ENCODE measurements at regions not wholly inside any gene's neighbourhood (a gene's known extent, or its start where the extent isn't known, plus 50 kb on each side); places are given as distances from the start of the nearest gene placed in this dataset.

DNA sequence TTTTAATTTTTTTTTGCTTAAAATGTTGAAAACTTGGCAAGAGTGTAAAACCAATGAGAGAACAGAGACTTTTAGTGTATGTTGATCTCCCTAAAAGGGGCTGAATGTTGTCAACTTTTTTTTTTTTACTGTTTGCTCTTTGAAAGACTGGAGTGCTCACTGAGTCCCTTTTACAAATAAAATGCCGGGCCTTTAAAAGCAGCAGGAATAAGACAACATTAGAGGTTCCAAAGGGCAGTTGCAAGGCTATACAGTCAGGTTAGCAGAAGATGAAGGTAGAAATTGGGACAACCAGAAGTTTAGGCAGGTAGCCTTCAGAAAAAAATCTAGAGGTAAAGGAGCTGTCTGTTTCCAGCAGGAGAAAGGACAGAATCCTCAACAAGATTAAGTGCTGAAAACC is 132.5 kb upstream of the HTR2C start:
- Histone ChIP-seq H3K27ac (ENCODE audit: extremely low read length, insufficient read depth, low read length) (no peak overlapping the region), H3K4me3 (replicated peaks in 1 of 3; ENCODE audit: insufficient read depth in 1 of 3, low read depth in 2 of 3, low read length in 3 of 3) (no peak overlapping the region), H2AFZ (ENCODE audit: low read length) (no peak overlapping the region), H3K36me3 (replicated peaks in 1 of 2; ENCODE audit: control insufficient read depth in 1 of 2, insufficient read depth in 2 of 2, low read length in 2 of 2) (no peaks in the 10 kb centered on the region), H3K4me2 (ENCODE audit: low read depth, low read length) (no peak overlapping the region), H3K79me2 (ENCODE audit: insufficient read depth, low read length) (no peaks in the 10 kb centered on the region), H3K4me1 (ENCODE audit: insufficient read depth, low read length) (peaks cover 6% of the 10 kb centered on the region; the same call in 1 of the 2 replicates), H3K27me3 (ENCODE audit: control insufficient read depth in 1 of 2, insufficient read depth in 2 of 2, low read length in 2 of 2) (no peaks in the 10 kb centered on the region), H3K9ac (ENCODE audit: insufficient read depth, low read depth, low read length) (no peak overlapping the region), H4K20me1 (ENCODE audit: insufficient read depth, low read length) (no peaks in the 10 kb centered on the region), H3K9me3 (ENCODE audit: low read length) (no peaks in the 10 kb centered on the region)
- BruUV-seq (replicated peaks) = no TSS peak
- intact Hi-C loops (cut with micrococcal nuclease; ENCODE audit: unreplicated experiment) (no loop called here), in situ Hi-C loops (cut with HindIII; ENCODE audit: extremely low pct_ligation_motif_present, low pct_unique_long_range_greater_than_20kb) (no loop called here)
- DNase-seq (ENCODE audit: low spot score) (peak; percentile 0), FAIRE-seq (no peak), ATAC-seq (no peak)
- WGBS (ENCODE audit: low lambda C conversion rate) = 0% methylated on average over 1 of the region's 1 CpG
- no peak for TF ChIP-seq ZNF777 (CRISPR knock-in tag; IDR thresholded peaks at IDR 0.05)
- no peak for TF ChIP-seq GLI4 (CRISPR knock-in tag; IDR thresholded peaks at IDR 0.05; ENCODE audit: borderline replicate concordance)
- TF ChIP-seq MZF1 (CRISPR knock-in tag; IDR thresholded peaks at IDR 0.05; ENCODE audit: borderline replicate concordance) = no peak
- TF ChIP-seq NFE2 (CRISPR knock-in tag; IDR thresholded peaks at IDR 0.05) = no peak
- no peak for TF ChIP-seq FOXM1 (CRISPR knock-in tag; IDR thresholded peaks at IDR 0.05)
- TF ChIP-seq, protein P1, sequence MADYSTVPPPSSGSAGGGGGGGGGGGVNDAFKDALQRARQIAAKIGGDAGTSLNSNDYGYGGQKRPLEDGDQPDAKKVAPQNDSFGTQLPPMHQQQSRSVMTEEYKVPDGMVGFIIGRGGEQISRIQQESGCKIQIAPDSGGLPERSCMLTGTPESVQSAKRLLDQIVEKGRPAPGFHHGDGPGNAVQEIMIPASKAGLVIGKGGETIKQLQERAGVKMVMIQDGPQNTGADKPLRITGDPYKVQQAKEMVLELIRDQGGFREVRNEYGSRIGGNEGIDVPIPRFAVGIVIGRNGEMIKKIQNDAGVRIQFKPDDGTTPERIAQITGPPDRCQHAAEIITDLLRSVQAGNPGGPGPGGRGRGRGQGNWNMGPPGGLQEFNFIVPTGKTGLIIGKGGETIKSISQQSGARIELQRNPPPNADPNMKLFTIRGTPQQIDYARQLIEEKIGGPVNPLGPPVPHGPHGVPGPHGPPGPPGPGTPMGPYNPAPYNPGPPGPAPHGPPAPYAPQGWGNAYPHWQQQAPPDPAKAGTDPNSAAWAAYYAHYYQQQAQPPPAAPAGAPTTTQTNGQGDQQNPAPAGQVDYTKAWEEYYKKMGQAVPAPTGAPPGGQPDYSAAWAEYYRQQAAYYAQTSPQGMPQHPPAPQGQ (CRISPR knock-in tag; IDR thresholded peaks at IDR 0.05; ENCODE audit: borderline replicate concordance) = no peak
- TF ChIP-seq PCBP1 (IDR thresholded peaks at IDR 0.05; ENCODE audit: borderline replicate concordance, low read depth, low read length) = no peak
- CTCF ChIA-PET (ENCODE audit: low intra/inter-chr PET ratio, low total read pairs) = no interaction called here
- POLR2A ChIA-PET = no interaction called here

- ChIA-PET CTCF (ENCODE audit: low intra/inter-chr PET ratio, low total read pairs) (no interaction called here), POLR2A (no interaction called here)
- intact Hi-C loops (cut with micrococcal nuclease; ENCODE audit: unreplicated experiment) (no loop called here), in situ Hi-C loops (cut with HindIII; ENCODE audit: extremely low pct_ligation_motif_present, low pct_unique_long_range_greater_than_20kb) (no loop called here)
- Histone ChIP-seq H2AFZ (ENCODE audit: low read length) (no peak overlapping the region), H3K36me3 (replicated peaks in 1 of 2; ENCODE audit: control insufficient read depth in 1 of 2, insufficient read depth in 2 of 2, low read length in 2 of 2) (no peaks in the 10 kb centered on the region), H3K9ac (ENCODE audit: insufficient read depth, low read depth, low read length) (no peak overlapping the region), H3K4me2 (ENCODE audit: low read depth, low read length) (no peak overlapping the region), H3K27ac (ENCODE audit: extremely low read length, insufficient read depth, low read length) (no peak overlapping the region), H3K27me3 (ENCODE audit: control insufficient read depth in 1 of 2, insufficient read depth in 2 of 2, low read length in 2 of 2) (no peaks in the 10 kb centered on the region), H3K79me2 (ENCODE audit: insufficient read depth, low read length) (no peaks in the 10 kb centered on the region), H4K20me1 (ENCODE audit: insufficient read depth, low read length) (no peaks in the 10 kb centered on the region), H3K9me3 (ENCODE audit: low read length) (no peaks in the 10 kb centered on the region), H3K4me3 (replicated peaks in 1 of 3; ENCODE audit: insufficient read depth in 1 of 3, low read depth in 2 of 3, low read length in 3 of 3) (no peak overlapping the region), H3K4me1 (ENCODE audit: insufficient read depth, low read length) (no peaks in the 10 kb centered on the region)
- no peak for DNase-seq (ENCODE audit: low spot score)
- no TSS peak for BruUV-seq (replicated peaks)
- FAIRE-seq = no peak
- no peak for ATAC-seq
- TF ChIP-seq FOXC1 (CRISPR knock-in tag; IDR thresholded peaks at IDR 0.05; ENCODE audit: borderline replicate concordance) = no peak
- TF ChIP-seq ZBTB1 (CRISPR knock-in tag; IDR thresholded peaks at IDR 0.05; ENCODE audit: borderline replicate concordance) = no peak
- TF ChIP-seq ZNF687 (CRISPR knock-in tag; IDR thresholded peaks at IDR 0.05) = no peak
- TF ChIP-seq ZBTB25 (CRISPR knock-in tag; IDR thresholded peaks at IDR 0.05) = no peak
- TF ChIP-seq ZNF484 (CRISPR knock-in tag; IDR thresholded peaks at IDR 0.05; ENCODE audit: borderline replicate concordance, low read depth) = no peak
These were observed 121.6 kb upstream of the HTR2C start for GRCh38 chrX:114462266-114462665.

All from HepG2 (cell line).